Smooth muscle cell (in vitro differentiated cells): ENCODE measurements at regions not wholly inside any gene's neighbourhood (a gene's known extent, or its start where the extent isn't known, plus 50 kb on each side); places are given as distances from the start of the nearest gene placed in this dataset.

Source experiments
- DNase-seq: peaks from one replicate; lab custom pipeline; 2025; ENCODE audit not compliant: unreplicated experiment; lab: John Stamatoyannopoulos, UW
- H2AFZ ChIP-seq: fragments of 200-600 bp; sonication (generic); 2 replicates; pipeline ENCODE4 v1.6.0; 2016; ENCODE audit warnings: antibody characterized with exemption, low read depth, mild to moderate bottlenecking
- H3F3A ChIP-seq: fragments of 200-600 bp; sonication (generic); 2 replicates; pipeline ENCODE4 v1.6.0; 2017; ENCODE audit warnings: antibody characterized with exemption, low read depth
- H3K27ac ChIP-seq: fragments of 200-600 bp; sonication (generic); 2 replicates; pipeline ENCODE4 v1.5.1; 2016; ENCODE audit warnings: low read depth, mild to moderate bottlenecking
- H3K27me3 ChIP-seq: fragments of 200-600 bp; sonication (generic); 2 replicates; pipeline ENCODE4 v1.6.1; 2016; ENCODE audit warnings: low read depth, mild to moderate bottlenecking
- H3K36me3 ChIP-seq: fragments of 200-600 bp; sonication (generic); 2 replicates; pipeline ENCODE4 v1.5.1; 2016; ENCODE audit warnings: low read depth
- H3K4me1 ChIP-seq: fragments of 200-600 bp; sonication (generic); 2 replicates; pipeline ENCODE4 v1.5.1; 2016; ENCODE audit warnings: low read depth
- H3K4me2 ChIP-seq: fragments of 200-600 bp; sonication (generic); 2 replicates; pipeline ENCODE4 v1.6.0; 2016; ENCODE audit warnings: mild to moderate bottlenecking
- H3K4me3 ChIP-seq: fragments of 200-600 bp; sonication (generic); 2 replicates; pipeline ENCODE4 v1.5.1; 2016; ENCODE audit warnings: mild to moderate bottlenecking
- H3K79me2 ChIP-seq: fragments of 200-600 bp; sonication (generic); 2 replicates; pipeline ENCODE4 v1.6.0; 2016; ENCODE audit warnings: low read depth, mild to moderate bottlenecking
- H3K9ac ChIP-seq: fragments of 200-600 bp; sonication (generic); 2 replicates; pipeline ENCODE4 v1.6.0; 2016; ENCODE audit warnings: low read depth
- H3K9me3 ChIP-seq: fragments of 200-600 bp; sonication (generic); replicated peaks from 2 replicates; pipeline ENCODE4 v1.5.1; 2016; ENCODE audit warnings: low read depth
- H4K20me1 ChIP-seq: fragments of 200-600 bp; sonication (generic); 2 replicates; pipeline ENCODE4 v1.6.0; 2016; ENCODE audit warnings: low read depth
- WGBS: methylation state at CpG from one replicate; pipeline ENCODE4 v1.1.7; 2016; ENCODE audit warnings: low lambda C conversion rate; 5-methylcytosine and 5-hydroxymethylcytosine counted together
- TF ChIP-seq, protein P1 (sequence below): fragments of 200-600 bp; sonication (generic); IDR thresholded peaks from 2 replicates; pipeline ENCODE4 v1.5.1; 2017; ENCODE audit warnings: borderline replicate concordance, mild to moderate bottlenecking, antibody characterized with exemption; ENCODE audit not compliant: insufficient read depth, poor library complexity, severe bottlenecking

DNA sequence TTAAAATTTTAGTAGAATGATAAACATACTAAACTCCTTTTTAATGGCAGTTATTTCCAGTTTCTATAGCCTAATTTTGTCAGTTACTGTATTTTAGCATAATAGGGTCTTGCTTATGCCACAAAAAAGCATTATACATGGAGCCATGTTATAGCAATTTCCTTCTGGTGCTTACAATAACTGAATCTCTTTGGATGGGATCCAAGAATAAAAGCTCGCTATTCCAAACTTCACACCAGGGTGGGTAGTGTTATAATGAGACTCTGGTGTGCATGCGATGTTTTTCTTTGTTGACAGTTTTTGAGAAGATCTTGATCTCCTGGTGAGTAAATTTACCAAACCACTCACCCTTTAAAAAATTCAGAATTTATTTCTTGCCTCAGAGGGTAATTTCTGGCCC, 90.4 kb upstream of the CCDC91 start:
- no peaks in the 10 kb centered on the region for H4K20me1 ChIP-seq
- H3K9me3 ChIP-seq = no peaks in the 10 kb centered on the region
- no peak overlapping the region for H2AFZ ChIP-seq
- 98% methylated on average over 2 of the region's 2 CpGs for WGBS
- no peaks in the 10 kb centered on the region for H3F3A ChIP-seq
- no peak overlapping the region for H3K4me2 ChIP-seq
- no peaks in the 10 kb centered on the region for H3K4me1 ChIP-seq
- H3K27me3 ChIP-seq = no peaks in the 10 kb centered on the region
- H3K27ac ChIP-seq = no peak overlapping the region
- no peak overlapping the region for H3K9ac ChIP-seq
- DNase-seq = no peak
- no peak overlapping the region for H3K4me3 ChIP-seq
- TF ChIP-seq, protein P1, sequence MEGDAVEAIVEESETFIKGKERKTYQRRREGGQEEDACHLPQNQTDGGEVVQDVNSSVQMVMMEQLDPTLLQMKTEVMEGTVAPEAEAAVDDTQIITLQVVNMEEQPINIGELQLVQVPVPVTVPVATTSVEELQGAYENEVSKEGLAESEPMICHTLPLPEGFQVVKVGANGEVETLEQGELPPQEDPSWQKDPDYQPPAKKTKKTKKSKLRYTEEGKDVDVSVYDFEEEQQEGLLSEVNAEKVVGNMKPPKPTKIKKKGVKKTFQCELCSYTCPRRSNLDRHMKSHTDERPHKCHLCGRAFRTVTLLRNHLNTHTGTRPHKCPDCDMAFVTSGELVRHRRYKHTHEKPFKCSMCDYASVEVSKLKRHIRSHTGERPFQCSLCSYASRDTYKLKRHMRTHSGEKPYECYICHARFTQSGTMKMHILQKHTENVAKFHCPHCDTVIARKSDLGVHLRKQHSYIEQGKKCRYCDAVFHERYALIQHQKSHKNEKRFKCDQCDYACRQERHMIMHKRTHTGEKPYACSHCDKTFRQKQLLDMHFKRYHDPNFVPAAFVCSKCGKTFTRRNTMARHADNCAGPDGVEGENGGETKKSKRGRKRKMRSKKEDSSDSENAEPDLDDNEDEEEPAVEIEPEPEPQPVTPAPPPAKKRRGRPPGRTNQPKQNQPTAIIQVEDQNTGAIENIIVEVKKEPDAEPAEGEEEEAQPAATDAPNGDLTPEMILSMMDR = no peak
- no peaks in the 10 kb centered on the region for H3K36me3 ChIP-seq
- no peaks in the 10 kb centered on the region for H3K79me2 ChIP-seq

DNA sequence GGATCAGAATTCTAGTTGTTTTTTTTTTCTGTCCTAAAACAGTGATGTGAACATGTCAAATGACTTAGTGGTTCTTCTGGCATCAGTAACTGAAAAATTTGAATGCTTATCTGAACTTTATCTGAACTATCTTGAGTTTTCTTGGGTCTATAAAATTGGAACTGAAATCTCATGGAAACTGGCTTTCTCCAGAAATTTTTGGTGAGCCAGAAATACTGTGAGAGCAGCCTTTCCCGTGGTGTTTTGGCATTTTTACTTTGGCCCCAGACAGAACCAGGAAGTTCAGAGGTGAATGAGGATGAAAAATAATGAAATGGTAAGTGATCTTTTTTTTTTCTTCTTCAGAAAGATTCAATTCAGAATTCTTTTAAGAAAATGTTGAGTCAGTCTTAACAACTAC, 89.5 kb upstream of the CCDC91 start:
- H3K79me2 ChIP-seq = no peaks in the 10 kb centered on the region
- no peaks in the 10 kb centered on the region for H3K9me3 ChIP-seq
- H3K9ac ChIP-seq = no peak overlapping the region
- WGBS = 92% methylated on average over 1 of the region's 1 CpG
- H3K27me3 ChIP-seq = no peaks in the 10 kb centered on the region
- H3K27ac ChIP-seq = no peak overlapping the region
- TF ChIP-seq, protein P1 = no peak
- no peak overlapping the region for H2AFZ ChIP-seq
- H3K4me3 ChIP-seq = no peak overlapping the region
- DNase-seq = no peak
- H3K36me3 ChIP-seq = no peaks in the 10 kb centered on the region
- H4K20me1 ChIP-seq = no peaks in the 10 kb centered on the region
- H3K4me1 ChIP-seq = no peaks in the 10 kb centered on the region
- no peak overlapping the region for H3K4me2 ChIP-seq
- H3F3A ChIP-seq = no peaks in the 10 kb centered on the region

DNA sequence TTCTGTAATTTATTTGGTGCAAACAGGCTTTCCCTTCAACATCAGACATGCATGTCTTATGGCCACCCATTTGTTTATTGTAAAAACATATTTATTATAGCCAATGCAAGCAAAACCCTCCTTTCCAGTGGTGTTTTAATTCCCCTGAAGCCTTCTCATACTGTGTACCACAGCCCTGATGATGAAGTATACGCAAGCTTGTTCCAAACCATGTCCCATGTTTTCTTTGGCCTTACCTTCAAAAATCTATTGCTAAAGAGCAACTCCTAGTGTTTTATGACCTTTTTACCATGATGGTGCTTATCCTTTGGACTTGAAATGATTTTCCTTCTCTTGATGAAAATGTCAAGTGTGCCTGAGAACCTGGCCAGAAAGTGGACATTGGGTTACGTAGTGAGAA, 85.9 kb upstream of the CCDC91 start:
- Histone ChIP-seq H3K9me3 (no peaks in the 10 kb centered on the region), H3K9ac (no peak overlapping the region), H3K4me1 (no peaks in the 10 kb centered on the region), H3K27me3 (no peaks in the 10 kb centered on the region), H3K36me3 (no peaks in the 10 kb centered on the region), H3K79me2 (no peaks in the 10 kb centered on the region), H2AFZ (no peak overlapping the region), H3K27ac (no peak overlapping the region), H3K4me3 (no peak overlapping the region), H3K4me2 (no peak overlapping the region), H3F3A (no peaks in the 10 kb centered on the region), H4K20me1 (no peaks in the 10 kb centered on the region)
- WGBS = 94% methylated on average over 2 of the region's 2 CpGs
- DNase-seq = no peak
- TF ChIP-seq, protein P1 = no peak

DNA sequence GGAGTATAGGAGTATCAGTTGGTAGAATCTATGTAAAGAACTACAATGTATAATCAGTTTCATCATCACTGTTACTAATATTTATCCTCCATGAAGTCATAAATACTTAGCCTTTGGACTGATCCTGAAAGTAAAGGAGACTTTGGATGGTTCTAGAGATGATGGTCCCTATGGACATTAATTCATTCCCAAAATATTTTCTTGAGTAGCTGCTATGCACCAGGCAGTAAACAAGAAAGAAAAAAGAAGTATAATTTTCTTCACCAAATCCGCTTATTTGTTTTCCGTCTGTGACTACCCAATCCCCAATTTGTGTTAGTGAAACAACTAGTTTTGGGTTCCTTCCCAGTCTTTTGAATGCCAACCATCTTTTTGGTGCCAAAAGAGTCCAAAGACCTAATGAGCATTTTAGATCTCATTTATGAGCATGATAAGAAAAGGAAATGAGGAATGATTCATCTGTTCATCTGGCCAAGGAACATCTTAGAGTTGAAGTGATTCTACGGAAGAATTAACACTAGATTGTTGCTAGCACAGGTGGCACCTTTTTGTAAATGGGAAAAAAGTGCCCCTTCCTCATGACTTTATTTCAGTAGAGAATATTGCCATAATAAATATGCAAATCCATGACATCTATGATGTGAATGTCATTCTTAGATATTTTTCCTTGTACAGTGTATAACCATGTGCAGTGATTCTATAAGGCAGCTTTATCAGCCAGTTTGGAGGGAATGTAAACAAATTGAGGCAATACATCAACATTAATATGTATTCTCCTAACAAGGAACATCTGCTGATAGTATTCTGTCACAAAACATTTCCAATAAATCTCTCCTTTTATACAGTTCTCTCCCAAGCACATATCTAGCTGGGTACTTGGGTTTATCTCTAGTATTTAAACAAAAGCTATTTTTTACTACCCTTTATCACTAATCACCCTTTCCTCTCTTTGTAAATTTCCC, 85.1 kb upstream of the CCDC91 start:
- TF ChIP-seq, protein P1 = no peak
- DNase-seq = no peak
- H3K4me2 ChIP-seq = no peak overlapping the region
- no peaks in the 10 kb centered on the region for H3K36me3 ChIP-seq
- H3K9ac ChIP-seq = no peak overlapping the region
- no peak overlapping the region for H2AFZ ChIP-seq
- H3K4me1 ChIP-seq = no peaks in the 10 kb centered on the region
- no peaks in the 10 kb centered on the region for H3K27me3 ChIP-seq
- no peaks in the 10 kb centered on the region for H3F3A ChIP-seq
- no peaks in the 10 kb centered on the region for H4K20me1 ChIP-seq
- H3K9me3 ChIP-seq = no peaks in the 10 kb centered on the region
- H3K27ac ChIP-seq = no peak overlapping the region
- WGBS = 62% methylated on average over 3 of the region's 3 CpGs
- H3K4me3 ChIP-seq = no peak overlapping the region
- no peaks in the 10 kb centered on the region for H3K79me2 ChIP-seq
